Kidney (tissue), 13 donors: ENCODE measurements at regions not wholly inside any gene's neighbourhood (a gene's known extent, or its start where the extent isn't known, plus 50 kb on each side); places are given as distances from the start of the nearest gene placed in this dataset.

Experiments
- DNase-seq, 5 donors: peaks; one replicate each; pipeline ENCODE4 v3.0.0-alpha.2; 2013 to 2020
- FAIRE-seq: peaks from 2 replicates; lab custom pipeline; 2012; peaks lifted over from hg19 to GRCh38; lab: Jason Lieb, UNC
- H3K27ac ChIP-seq, 2 donors: one replicate each; pipeline ENCODE4 v1.7.0; 2013; ENCODE audit warnings: low read depth in 2 of 2, low read length in 2 of 2, inconsistent platforms in 1 of 2
- H3K27me3 ChIP-seq: one replicate; pipeline ENCODE4 v1.7.1; 2013; ENCODE audit warnings: low read length, inconsistent platforms; ENCODE audit not compliant: control insufficient read depth, insufficient read depth
- H3K36me3 ChIP-seq, 3 donors: one replicate each; pipeline versions ENCODE4 v1.7.0 to v1.7.1; 2013; ENCODE audit warnings: low read length in 3 of 3, control low read depth in 1 of 3, inconsistent platforms in 1 of 3; ENCODE audit not compliant: insufficient read depth in 3 of 3, control insufficient read depth in 2 of 3
- H3K4me1 ChIP-seq, 3 donors: one replicate each; pipeline versions ENCODE4 v1.7.0 to v1.7.1; 2013; ENCODE audit warnings: low read length in 3 of 3, inconsistent platforms in 1 of 3, low read depth in 1 of 3; ENCODE audit not compliant: control insufficient read depth in 2 of 3, insufficient read depth in 2 of 3
- H3K4me3 ChIP-seq, 3 donors: one replicate each; pipeline versions ENCODE4 v1.7.0 to v1.8.1; 2013; ENCODE audit warnings: low read length in 3 of 3, control low read depth in 1 of 3, inconsistent platforms in 1 of 3
- H3K9ac ChIP-seq, 3 donors: one replicate each; pipeline versions ENCODE4 v1.7.0 to v1.7.1; 2013; ENCODE audit warnings: low read length in 3 of 3, control low read depth in 1 of 3, inconsistent platforms in 1 of 3
- H3K9me3 ChIP-seq, 3 donors: one replicate each; pipeline versions ENCODE4 v1.7.0 to v1.7.1; 2013; ENCODE audit warnings: low read length in 3 of 3, control low read depth in 1 of 3, inconsistent platforms in 1 of 3; ENCODE audit not compliant: control insufficient read depth in 2 of 3, insufficient read depth in 1 of 3
- intact Hi-C: fragments of 100-400 bp; cut with DNase I; formaldehyde crosslinking; loops from one replicate; pipeline ENCODE4 v1.11.1; 2022
- TF ChIP-seq, protein P1 (sequence below): IDR thresholded peaks from 3 replicates; pipeline ENCODE4 v1.5.1; 2012; ENCODE audit warnings: mild to moderate bottlenecking, moderate library complexity, borderline replicate concordance; ENCODE audit not compliant: insufficient read depth; ENCODE audit errors: extremely low read depth
- donor health status: control.
- donor health status: control.
- donor health status: control.
- donor health status: control.
- donor health status: control.
- donor health status: DM: yes; HTN: yes; CAD: no.
- donor health status: Normal renal cell carcinoma (clear cell type).

DNA sequence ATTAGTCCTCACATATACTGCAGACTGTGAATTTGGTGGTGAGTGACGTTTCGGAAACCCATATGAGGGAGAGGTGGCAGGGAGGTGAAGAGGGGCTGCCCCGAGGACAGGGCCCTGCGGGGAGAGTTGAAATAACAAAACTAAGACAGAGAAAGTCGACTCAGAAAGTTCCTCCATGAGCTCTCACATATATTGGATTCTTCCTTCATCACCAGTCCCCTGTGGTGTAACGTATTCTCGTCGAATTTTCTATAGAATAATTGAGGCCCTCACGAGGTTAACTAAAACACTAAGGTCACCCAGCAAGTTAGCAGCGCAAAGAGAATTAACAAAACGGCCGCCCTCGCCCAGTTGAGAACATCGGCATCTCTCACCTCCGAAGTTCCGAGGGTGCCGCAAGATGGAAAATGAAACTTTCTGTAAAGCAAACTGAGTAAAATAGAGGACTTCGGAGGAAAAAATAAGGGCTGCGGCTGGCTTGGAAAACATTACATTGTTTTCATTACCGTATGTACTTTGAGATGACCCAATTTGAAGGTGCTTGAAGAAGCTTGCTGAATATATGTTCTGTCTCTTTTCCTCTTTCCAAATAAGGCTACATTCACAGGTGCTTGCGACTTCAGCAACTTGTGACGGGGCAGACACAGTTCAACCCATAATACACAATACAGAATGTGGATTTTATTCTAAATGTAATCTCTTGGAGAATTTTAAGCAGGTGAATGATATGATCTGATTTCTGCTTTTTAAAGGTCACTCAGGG, 490.9 kb upstream of the JARID2 start:
- no peaks in the 10 kb centered on the region for H3K4me1 ChIP-seq
- no peaks in the 10 kb centered on the region for H3K27me3 ChIP-seq
- intact Hi-C loops, result no loop called here
- FAIRE-seq, result no peak
- no peak overlapping the region for H3K4me3 ChIP-seq
- no peak overlapping the region for H3K27ac ChIP-seq
- no peak overlapping the region for H3K9ac ChIP-seq
- no peaks in the 10 kb centered on the region for H3K36me3 ChIP-seq
- DNase-seq, result no peak
- TF ChIP-seq, protein P1, sequence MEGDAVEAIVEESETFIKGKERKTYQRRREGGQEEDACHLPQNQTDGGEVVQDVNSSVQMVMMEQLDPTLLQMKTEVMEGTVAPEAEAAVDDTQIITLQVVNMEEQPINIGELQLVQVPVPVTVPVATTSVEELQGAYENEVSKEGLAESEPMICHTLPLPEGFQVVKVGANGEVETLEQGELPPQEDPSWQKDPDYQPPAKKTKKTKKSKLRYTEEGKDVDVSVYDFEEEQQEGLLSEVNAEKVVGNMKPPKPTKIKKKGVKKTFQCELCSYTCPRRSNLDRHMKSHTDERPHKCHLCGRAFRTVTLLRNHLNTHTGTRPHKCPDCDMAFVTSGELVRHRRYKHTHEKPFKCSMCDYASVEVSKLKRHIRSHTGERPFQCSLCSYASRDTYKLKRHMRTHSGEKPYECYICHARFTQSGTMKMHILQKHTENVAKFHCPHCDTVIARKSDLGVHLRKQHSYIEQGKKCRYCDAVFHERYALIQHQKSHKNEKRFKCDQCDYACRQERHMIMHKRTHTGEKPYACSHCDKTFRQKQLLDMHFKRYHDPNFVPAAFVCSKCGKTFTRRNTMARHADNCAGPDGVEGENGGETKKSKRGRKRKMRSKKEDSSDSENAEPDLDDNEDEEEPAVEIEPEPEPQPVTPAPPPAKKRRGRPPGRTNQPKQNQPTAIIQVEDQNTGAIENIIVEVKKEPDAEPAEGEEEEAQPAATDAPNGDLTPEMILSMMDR, result no peak
- no peaks in the 10 kb centered on the region for H3K9me3 ChIP-seq

DNA sequence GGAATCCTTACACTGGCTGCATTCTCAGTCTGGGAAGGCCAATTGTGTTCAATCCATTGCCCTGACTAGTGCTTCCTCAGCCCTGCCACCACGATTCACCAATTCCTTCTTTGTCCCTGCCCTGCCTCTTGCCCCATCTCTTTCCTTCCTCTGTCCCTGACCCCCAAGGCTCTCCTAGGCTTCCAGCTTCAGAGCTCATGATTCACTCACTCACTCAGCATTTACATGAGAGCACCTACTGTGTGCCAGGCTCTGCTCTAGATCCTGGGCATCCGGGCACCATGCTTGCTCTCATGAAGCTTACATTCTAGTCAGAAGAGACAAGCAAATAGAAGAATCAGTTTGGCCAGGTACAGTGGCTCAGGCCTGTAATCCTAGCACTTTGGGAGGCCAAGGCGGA, 489.5 kb upstream of the JARID2 start:
- H3K27me3 ChIP-seq, result no peaks in the 10 kb centered on the region
- H3K27ac ChIP-seq, result no peak overlapping the region
- no peak overlapping the region for H3K9ac ChIP-seq
- no peaks in the 10 kb centered on the region for H3K36me3 ChIP-seq
- DNase-seq (no peak), FAIRE-seq (no peak)
- H3K9me3 ChIP-seq, result no peaks in the 10 kb centered on the region
- intact Hi-C loops, result no loop called here
- no peak overlapping the region for H3K4me3 ChIP-seq
- no peaks in the 10 kb centered on the region for H3K4me1 ChIP-seq
- TF ChIP-seq, protein P1, result no peak

DNA sequence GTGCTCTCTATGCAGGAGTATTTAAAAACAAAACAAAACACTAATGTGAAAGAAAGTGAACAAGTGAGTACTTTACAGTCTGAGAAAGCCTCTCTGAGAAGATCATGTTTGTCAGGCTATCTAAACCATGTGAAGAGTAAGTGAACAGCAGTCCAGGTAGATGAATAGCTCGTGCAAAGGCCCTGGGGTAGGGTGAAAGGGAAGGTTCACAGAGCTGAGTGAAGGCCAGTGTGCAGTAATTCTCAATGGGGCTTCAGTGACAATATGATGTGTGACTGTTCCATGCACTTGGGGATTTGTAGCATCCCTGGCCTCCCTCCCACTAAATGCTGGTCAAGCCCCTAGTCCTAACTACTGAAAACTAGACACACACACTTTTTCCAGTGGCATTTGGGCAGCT, 488.9 kb upstream of the JARID2 start:
- intact Hi-C loops, result no loop called here
- TF ChIP-seq, protein P1, result no peak
- DNase-seq (no peak), FAIRE-seq (no peak)
- Histone ChIP-seq H3K4me3 (no peak overlapping the region), H3K9ac (no peak overlapping the region), H3K36me3 (no peaks in the 10 kb centered on the region), H3K27me3 (no peaks in the 10 kb centered on the region), H3K4me1 (no peaks in the 10 kb centered on the region), H3K9me3 (no peaks in the 10 kb centered on the region), H3K27ac (no peak overlapping the region)
